SK-N-SH (cell line): ENCODE measurements at regions not wholly inside any gene's neighbourhood (a gene's known extent, or its start where the extent isn't known, plus 50 kb on each side); places are given as distances from the start of the nearest gene placed in this dataset.

ENCODE experiments used
- EP300 ChIP-seq, 2 experiments: IDR thresholded peaks; 2 replicates each; pipeline versions ENCODE4 v1.4.0 to v1.6.1; 2012; ENCODE audit warnings: borderline replicate concordance in 1 of 2, low read depth in 1 of 2, low read length in 1 of 2
- POLR2AphosphoS5 ChIP-seq: IDR thresholded peaks from 2 replicates; pipeline ENCODE4 v1.6.1; 2012; ENCODE audit warnings: low read depth, low read length
- RAD21 ChIP-seq: IDR thresholded peaks from 2 replicates; pipeline ENCODE4 v1.6.1; 2012; ENCODE audit warnings: mild to moderate bottlenecking, low read length
- RFX5 ChIP-seq: IDR thresholded peaks from 2 replicates; pipeline ENCODE4 v1.6.1; 2012; ENCODE audit warnings: mild to moderate bottlenecking, improper control_type of control experiment, low read length
- SIN3A ChIP-seq: IDR thresholded peaks from 2 replicates; pipeline ENCODE4 v1.6.1; 2012; ENCODE audit warnings: low read depth, mild to moderate bottlenecking, low read length, moderate library complexity, borderline replicate concordance
- TAF1 ChIP-seq: IDR thresholded peaks from 2 replicates; pipeline ENCODE4 v1.6.1; 2012; ENCODE audit warnings: low read depth, mild to moderate bottlenecking, low read length, moderate library complexity, borderline replicate concordance
- TF ChIP-seq, protein P1 (sequence below): fragments of 200-600 bp; sonication (generic); IDR thresholded peaks from 2 replicates; pipeline ENCODE4 v1.6.1; 2017; ENCODE audit warnings: antibody characterized with exemption, mild to moderate bottlenecking, moderate library complexity

DNA sequence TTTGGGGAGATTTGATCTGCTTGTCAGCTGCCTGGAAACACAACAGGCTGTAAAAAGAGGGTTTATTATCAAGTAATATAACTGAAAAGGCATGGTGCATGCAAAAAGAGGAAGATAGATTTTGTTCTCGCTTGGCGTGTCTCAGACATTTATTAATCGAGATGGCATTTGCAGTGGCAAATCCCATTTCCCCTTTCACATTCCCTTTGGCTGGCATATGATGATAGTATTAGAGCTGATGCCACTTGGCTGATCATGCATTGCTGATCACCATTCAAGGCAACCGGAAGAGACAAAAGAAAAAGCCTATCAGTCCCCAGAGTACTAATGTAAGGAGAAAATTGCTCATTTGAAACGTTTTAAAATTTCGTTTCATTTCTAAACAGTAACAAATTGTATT is 101.8 kb downstream of the ZIC3 start:
- TF ChIP-seq POLR2AphosphoS5: no peak
- TF ChIP-seq, protein P1, sequence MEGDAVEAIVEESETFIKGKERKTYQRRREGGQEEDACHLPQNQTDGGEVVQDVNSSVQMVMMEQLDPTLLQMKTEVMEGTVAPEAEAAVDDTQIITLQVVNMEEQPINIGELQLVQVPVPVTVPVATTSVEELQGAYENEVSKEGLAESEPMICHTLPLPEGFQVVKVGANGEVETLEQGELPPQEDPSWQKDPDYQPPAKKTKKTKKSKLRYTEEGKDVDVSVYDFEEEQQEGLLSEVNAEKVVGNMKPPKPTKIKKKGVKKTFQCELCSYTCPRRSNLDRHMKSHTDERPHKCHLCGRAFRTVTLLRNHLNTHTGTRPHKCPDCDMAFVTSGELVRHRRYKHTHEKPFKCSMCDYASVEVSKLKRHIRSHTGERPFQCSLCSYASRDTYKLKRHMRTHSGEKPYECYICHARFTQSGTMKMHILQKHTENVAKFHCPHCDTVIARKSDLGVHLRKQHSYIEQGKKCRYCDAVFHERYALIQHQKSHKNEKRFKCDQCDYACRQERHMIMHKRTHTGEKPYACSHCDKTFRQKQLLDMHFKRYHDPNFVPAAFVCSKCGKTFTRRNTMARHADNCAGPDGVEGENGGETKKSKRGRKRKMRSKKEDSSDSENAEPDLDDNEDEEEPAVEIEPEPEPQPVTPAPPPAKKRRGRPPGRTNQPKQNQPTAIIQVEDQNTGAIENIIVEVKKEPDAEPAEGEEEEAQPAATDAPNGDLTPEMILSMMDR: no peak
- no peak for TF ChIP-seq SIN3A
- no peak for TF ChIP-seq RFX5
- no peak for TF ChIP-seq RAD21
- no peak for TF ChIP-seq EP300 (IDR thresholded peaks at IDR 0.05; ENCODE audit: borderline replicate concordance in 1 of 2, low read depth in 1 of 2, low read length in 1 of 2)
- TF ChIP-seq TAF1: no peak
